HT1080 (cell line): ENCODE measurements at regions not wholly inside any gene's neighbourhood (a gene's known extent, or its start where the extent isn't known, plus 50 kb on each side); places are given as distances from the start of the nearest gene placed in this dataset.
"Not testable (repeated sequence)": the region's sequence is repeated elsewhere in the genome, so short reads cannot be mapped to it uniquely, and the experiment has no call there.

Source experiments
- DNase-seq: peaks from one replicate; pipeline ENCODE4 v3.0.0-alpha.2; 2015; ENCODE audit warnings: low read depth

DNA sequence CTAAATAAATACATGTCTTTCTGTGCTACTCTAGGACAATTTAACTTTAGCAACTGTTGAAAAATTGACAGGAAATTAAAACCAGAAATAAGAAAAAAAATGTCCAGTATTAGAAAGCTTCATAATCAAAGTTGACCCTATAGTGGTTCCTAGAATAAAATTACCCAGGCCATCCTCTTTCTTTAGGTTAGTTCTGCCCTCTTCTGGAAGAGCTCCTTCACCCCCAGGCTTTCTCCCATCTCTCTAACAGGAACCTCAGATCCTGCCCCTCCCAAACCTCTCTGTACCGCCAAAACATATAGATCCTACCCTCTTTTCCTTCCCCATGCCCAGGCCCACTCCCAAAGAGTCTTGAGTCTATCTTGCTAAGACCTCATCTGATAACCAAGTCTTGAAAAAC lies 159.4 kb upstream of the CDK1 start:
- DNase-seq, result no peak

DNA sequence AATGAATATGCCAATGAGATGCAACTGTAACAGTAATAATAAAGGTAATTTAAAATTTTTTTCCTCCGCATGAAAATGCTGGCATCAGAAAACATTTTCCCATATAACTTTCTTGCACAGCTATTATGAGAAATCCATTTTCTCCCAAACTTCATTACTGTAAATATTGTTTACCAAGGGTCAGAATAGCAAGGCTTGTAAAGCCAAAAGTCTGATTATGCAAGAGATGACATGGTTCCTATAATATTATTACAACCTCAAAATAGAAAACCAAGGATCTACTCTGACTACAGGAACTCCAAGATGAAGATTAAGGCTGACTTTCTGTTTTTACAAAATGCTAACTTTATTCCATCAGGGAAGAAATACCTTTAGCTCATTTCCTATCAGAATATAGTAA lies 162.7 kb upstream of the CDK1 start:
- no peak for DNase-seq

DNA sequence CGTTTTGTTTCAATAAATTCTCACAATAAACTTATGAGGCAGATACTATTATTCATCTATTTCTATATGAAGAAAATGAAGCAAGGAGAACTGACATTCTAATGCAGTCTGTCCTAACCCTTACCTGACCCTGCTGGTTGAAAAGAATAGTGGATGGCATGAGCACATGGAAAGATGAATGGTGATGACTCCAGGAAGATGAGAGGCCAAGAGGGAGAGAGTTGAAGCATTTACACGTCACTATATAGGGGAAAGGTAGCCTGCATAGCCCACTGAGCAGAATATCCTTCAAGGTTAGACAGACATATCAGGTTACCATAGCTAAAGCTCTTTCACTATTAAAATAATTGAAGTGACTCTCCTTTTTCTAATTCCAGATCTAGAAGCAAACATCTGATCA lies 163.9 kb upstream of the CDK1 start:
- no peak for DNase-seq

DNA sequence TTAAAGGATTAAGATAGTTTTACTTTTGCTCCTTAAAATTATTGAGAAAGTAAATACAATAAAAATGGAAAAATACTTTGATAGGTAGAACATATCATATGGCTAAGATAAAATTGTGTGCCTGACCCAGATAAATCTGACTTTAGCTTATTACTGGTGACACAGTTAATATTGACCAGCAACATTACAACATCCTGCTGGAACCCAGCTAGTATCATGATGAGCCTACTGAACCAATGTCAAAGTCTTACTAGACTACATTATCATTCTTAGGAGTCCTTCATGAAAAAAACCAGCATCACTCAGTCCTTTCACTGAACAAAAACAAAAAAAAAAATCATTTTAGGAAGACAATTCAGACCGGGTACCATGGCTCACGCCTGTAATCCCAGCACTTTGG lies 164.8 kb upstream of the CDK1 start:
- DNase-seq, result no peak

DNA sequence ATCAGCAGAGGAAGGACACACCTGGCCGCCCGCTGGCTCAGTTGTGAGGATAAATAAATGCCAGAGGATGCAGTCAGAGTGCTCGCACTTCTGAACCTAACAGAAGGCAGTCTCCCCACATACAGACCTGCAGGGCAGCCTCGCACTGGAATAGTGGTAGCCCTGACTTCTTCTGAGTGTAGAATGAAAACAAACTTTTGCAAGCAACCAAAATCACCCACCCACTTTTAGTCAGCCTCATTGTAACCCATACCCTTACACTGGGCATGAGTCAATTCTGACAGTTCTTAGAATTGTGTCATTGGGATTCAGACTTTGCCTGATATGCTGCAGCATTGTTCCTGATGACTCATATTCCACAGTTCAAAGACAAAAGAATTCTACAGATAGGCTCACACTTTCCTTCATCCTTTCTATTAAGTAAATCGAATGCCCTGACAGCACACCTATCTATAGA lies 167.0 kb upstream of the CDK1 start:
- peak; percentile 92 for DNase-seq

DNA sequence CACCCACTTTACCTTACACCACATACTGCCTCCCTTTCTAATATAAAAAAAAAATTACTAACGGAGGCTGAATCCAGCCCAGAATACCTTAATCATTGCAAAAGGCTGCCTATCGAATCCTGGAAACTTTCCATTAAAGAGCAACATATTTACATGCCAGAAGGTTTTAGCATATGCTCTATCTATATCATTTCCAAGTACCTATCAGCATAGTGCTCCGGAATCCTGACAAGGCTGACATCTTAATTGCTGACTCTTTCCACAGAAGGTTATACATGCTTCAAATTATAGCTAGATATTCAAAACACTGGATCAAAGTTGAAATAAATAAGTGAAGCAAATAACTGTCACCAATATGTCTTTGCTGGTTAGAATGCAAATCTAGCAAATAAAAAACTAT lies 170.9 kb upstream of the CDK1 start:
- DNase-seq, result no peak

DNA sequence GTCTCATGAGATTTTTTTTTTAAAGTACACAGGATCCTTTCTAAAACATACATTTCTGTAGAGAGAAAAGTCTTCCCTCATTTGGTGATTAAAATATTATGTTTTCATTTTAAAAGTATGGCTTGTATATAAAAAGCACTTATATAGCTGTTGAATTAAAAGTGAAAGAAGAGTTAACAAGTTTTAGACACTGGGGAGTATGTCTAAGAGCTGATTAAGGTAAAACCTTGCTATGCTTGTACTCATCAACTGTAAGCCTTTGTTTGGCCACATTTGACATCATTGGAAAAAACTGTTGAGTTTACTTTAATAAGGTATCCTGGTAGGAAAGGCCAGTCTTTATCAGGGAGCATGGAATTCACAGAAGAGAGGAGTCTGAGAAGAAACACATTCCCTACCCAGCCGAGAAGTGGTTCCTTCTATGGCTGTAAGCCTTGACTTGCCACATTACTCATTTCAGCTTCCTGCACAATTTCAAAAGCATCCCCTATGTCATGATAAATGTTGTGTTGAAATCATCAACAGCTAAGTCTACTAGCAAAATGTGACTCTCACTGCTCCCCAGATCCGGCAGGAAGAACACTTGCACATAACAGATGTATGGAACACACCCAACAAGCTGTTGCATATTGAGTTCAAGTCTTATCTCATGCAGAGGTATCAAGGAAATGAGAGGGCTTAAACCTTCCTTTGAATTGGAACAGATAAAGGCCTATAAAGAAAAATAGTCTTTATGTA lies 171.8 kb upstream of the CDK1 start:
- peak; percentile 80 for DNase-seq

DNA sequence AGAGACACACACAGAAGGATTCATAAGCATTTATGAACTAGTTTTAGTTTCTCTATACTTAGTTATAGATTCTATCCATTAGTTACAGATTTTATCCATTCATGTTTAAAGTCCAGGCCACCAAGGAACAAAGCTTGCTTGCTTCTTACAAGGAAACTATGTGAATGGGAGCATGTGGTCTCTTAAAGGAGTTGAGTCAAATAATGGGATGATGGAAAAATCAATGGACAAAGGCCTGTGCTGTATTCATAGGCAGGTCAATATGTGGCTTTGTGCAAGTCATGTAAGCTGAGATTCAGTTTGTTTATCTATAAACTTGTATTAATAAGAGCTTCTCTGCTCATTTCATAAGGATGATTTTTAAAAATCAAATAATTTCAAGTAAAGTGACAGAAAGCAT lies 172.8 kb upstream of the CDK1 start:
- no peak for DNase-seq

DNA sequence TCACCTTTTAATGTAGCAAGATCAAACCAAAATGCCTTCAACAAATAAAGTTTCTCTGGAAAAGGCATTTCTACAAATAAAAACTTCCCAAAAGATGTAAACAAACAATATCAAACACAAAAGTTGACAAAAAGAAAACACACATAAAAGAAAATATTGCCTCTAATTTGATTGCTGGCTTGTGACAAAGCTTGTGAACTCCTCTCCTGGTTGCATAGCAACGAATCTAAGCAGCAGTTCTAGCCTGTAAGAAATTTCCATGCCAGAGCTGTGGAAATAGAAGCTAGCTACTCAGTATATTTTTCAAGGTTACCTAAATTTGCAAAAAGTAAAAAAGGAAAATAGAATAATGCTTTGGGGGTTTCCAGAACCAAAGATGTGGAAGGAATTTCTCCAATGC lies 173.9 kb upstream of the CDK1 start:
- no peak for DNase-seq

DNA sequence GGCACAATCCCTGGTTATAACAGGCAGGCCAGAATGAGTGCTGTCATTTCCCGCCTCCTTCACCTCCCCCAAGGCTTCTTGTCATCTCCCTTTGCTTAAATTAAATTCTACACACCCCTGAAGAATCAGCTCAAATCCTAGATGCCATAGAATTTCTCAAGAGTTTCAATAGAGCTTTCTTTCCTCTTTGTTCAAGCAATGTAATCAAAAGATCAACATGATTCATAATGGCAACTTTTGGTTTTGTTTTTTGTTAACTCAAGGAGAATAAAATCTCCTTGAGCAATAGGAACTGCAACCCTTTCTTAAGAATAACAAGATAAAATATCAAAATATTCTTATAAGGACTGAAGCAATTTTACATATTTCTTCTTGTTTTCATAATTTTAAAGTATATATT lies 180.8 kb upstream of the CDK1 start:
- DNase-seq, result no peak

DNA sequence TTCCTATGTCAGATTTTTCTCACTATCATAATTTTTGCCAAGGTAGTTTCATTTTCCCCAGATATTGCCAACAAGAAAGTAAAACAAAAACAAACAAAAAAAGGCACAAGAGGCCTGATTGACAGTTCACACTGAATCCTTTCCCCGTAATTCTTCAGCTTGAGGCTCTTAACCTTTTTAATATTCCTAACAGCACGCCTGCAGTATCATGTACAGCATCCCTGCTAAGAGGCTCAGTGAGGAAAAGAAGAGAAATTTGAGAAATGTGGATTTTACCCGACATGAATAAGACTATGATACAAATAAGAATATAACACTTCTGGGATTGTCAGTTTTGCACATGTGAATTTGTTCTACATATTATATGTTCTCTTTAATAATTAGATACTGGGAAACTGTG lies 182.4 kb upstream of the CDK1 start:
- DNase-seq, result no peak

DNA sequence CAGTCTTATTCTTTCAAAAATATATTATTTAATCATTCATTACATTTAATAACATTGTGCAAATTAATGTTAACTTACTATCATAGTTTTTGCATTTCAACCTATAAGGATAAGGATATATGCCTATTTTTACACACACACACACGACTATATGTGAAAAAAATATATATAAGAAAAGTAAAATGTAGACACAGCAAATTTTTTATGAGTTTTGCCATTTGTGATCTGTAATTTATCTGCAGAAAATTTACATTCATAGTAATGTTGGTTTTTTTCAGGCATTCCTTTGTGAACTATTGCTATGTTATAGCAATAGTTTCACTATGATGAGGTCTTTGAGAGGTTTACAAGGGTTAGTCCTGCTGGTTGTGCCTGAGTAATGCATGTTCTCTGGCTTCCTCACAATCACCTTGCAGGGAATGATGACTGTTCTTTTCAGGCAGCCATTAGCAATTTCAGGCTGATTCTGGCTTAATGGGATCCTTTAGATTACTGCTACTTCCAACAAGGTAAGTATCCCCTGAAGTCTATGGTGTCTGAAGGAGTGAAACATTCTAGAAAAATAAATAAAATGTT lies 183.7 kb upstream of the CDK1 start:
- peak; percentile 30 for DNase-seq

DNA sequence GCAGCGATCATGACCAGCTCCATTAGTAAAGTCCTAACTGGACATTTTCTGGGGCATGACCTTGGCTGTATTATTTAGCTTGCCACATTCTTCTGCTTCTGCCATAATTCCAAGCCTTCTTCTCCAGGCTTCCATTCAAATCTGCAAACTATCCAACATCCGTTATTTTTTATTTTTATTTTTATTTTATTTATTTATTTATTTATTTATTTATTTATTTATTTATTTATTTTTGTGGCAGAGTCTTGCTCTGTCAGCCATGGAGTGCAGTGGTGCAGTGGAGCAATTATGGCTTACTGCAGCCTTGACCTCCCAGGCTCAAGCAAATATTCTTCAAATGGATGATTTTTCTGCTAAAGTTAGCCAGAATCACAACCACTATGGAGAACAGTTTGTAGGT lies 187.2 kb upstream of the CDK1 start:
- DNase-seq, result no peak

DNA sequence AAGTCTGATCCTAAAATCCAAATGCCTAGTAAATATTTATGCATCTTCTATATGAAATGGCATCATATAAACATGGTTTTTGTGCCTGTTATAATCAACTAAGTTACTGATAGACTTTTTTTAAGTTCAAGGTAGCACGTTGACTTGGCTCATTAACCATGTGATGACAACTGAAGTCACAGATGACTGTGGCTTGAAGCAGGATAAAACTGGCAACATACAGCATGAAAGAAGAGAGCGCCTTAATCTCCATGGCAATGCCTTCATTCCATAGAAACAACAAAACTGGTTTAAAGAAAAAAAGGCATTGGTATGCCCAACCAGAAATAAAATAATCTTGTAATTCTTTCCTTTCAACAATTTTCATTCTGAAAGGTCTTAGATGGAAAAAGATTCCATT lies 188.9 kb upstream of the CDK1 start:
- DNase-seq, result no peak

DNA sequence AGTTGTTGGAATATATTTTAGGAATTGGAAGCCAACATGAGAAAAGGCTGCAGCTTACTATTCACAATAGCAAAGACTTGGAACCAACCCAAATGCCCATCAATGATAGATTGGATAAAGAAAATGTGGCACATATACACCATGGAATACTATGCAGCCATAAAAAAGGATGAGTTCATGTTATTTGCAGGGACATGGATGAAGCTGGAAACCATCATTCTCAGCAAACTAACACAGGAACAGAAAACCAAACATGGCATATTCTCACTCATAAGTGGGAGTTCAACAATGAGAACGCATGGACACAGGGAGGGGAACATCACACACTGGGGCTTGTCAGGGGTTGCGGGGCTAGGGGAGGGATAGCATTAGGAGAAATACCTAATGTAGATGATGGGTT lies 192.1 kb upstream of the ANK3 start:
- DNase-seq, result not testable (repeated sequence)

DNA sequence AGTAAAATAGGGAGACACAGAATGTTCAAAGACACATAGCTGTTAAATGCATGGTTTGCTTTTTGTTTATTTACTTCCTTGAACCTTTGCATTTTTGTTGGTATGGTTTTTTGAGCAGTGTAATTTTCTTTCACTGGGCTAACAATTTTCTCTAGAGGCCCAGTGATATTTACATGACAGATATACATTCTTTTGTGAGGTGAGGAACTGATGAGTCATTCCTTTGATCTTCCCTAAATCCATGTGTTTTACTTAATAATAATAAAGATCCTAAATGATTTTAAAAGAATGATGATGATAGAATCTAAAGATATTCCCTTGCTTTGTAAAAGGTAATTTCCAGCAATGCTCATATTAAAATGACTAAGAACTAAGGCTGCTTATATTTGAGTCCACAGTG lies 188.5 kb upstream of the ANK3 start:
- DNase-seq, result no peak

DNA sequence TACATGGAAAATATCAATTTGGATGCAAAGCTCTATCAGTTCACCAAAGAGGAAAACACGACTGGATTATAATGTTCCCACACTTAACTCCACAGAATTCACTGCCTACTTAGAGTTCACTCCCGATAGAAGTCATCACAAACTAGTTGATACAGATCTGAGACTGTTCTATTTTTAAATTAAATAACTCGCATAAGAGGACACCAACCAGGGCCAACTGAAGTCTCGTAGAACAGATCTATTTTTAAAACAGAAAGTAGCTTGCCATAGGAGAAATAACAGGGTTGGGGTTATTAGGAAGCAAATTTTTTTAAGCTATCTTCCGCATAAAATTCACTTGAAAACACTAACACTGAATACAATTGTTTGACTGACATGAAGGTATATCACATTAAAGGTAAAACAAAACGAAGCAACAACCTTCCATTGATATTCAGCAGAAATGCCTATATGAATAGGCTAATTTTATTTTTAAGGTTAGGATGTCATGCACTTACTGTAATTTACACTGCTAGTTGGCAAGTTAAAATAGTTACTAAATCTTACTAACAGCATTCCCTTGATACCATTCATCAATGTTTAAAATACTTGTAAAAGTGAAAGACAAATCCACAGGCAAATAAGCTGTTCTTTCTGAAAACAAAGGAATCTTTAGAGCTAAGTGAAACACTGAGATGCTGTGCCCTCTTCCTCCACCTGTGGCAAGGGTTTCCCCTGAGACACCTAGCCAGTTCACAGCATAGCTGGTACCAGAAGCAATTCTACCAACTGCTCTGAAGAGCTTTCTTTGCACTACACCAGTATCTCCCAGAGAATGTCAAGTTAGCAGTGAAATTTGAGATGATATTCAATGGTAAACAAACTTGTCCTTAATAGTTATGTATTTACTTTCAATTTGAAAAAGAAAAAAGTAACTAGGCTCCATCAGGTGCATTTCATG lies 186.7 kb upstream of the ANK3 start:
- no peak for DNase-seq

DNA sequence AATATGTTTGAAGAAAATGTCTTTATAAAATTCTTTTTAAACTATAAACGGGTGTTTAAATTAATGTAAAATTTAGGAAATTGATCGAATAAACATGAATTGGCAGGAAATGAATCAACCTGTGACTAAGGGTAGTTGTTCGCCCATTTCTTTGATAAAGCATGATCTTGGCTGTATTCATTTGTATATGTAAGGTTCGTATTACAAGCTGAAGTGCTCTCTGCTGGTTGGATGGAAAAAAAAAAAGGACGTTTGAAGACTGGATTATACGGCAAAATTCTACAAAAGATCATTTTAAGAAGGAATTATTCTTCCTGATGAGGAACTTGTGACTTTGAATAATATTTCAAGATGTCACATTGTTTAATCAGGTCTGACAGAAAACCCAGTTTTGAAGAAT lies 185.4 kb upstream of the ANK3 start:
- peak; percentile 16 for DNase-seq

DNA sequence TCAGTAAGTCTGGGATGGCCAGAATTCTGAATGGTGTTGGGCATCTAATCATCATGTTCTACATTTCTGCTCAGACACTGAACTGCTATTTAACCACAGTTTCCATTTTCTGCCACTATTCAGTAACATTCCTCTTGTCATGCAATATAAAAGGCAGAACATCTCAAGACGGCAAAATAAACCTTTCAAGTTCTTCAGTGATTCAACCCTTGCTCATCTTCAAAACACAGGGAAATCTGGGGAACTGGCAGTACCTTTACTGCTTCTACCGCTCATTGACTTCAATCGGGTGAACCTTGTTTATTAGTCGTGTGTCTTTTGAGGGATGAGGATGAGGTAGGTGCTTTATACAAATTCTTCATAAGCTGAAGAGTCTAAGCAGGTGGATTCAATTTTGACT lies 184.7 kb upstream of the ANK3 start:
- no peak for DNase-seq

DNA sequence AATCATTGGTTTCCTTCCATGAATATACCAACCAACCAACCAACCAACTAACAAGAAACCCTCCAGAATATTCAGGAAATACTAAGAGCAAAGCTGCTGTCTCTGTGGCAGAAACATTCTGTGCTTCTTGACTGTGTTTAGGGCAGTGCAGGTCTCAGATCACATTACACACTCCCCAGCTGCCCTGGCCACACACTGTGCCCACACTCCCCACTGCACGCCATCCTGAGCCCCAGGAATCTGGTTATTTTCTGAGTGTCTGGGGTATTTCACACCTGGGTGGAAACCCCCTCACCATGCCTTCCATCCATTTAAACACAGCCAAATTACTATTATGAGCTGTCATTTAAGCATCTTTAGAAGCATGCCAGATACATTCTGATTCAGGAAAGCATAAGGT lies 183.7 kb upstream of the ANK3 start:
- no peak for DNase-seq

DNA sequence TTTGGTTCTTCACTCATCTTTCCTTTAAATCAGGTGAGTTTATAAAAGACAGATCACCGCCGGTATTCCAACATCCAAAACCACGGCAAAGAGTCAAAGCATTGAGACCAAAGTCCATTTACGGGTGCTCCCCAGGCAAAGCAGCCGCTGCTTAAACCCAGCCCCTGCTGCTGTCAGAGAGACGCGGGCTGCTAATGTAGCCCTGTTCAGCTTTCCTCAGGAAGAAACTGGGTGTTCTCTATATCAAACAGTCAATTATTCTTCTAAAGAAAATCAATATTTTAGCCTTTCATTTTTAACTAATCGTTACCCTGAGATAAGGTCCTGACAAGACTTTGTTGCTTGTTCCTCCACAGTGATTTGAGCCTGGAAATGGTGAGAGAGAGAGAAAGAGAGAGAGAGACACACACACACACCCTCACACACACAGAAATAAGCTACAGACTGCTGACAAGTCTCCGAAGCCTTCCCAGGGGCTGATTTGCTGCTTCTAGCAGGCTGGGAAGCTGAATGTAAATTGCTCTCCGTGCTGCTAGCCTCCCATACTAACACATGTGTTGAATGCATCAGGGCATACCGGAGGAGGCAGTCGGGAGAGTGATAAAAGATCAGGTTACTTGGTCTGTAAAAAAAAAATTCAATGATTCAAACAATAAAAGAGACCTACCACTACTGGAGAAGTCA lies 183.0 kb upstream of the ANK3 start:
- DNase-seq, result peak; percentile 79

DNA sequence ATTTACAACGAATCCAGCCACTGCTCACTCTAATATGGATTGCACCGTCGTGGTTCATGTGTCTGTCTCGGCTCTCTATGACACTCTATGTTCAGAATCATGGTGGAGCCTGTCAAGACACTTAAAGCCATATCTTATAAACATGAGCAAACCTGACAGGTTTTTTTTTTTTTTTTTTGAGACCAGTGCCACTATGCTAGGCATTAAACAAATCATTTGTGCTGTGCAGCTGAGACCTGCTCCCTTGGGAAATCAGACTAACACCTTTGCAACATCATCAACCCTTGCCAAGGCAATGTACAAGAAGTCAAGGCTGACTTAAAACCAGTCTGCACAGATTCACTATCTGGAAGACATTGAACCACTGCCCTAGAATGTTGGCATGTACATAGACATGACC lies 181.2 kb upstream of the ANK3 start:
- no peak for DNase-seq
